Right ventricle myocardium superior (tissue), 1 donor: ENCODE measurements at regions not wholly inside any gene's neighbourhood (a gene's known extent, or its start where the extent isn't known, plus 50 kb on each side); places are given as distances from the start of the nearest gene placed in this dataset.
"Not testable (repeated sequence)": the region's sequence is repeated elsewhere in the genome, so short reads cannot be mapped to it uniquely, and the experiment has no call there.

Source experiments
- ATAC-seq: fragments of 200-7000 bp; cut with Tn5 transposase; one replicate; pipeline ENCODE4 v1.9.1; 2020; ENCODE audit warnings: mild to moderate bottlenecking; ENCODE audit not compliant: poor library complexity
- DNase-seq: peaks from one replicate; pipeline ENCODE4 v3.0.0-alpha.2; 2020
- intact Hi-C: fragments of 100-400 bp; cut with DNase I; formaldehyde crosslinking; loops from one replicate; pipeline ENCODE4 v1.11.2; 2022
- donor health status: DM: no; HTN: yes; CAD: no; lungs with severe emphysema.

DNA sequence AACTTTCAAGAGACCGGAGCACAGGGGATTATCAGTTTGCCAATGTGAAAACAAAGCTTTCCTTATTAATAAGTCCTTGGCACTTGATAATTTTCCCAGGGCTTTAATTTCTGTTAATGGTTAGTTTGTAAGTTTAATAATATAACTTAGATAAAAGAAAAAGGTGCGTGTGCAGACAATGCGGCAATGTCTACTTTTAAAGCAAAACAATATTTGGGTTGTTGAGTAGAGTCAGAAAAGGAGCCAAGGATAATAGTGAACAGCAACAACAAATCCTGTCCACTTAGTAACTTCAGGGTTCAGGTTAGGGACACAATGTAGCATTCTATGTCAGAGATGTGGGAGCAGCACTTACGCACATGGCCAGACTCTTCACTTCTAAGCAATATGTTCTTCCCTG is 469.6 kb upstream of the NFIA start:
- DNase-seq: no peak
- no peak for ATAC-seq
- intact Hi-C loops: no loop called here

DNA sequence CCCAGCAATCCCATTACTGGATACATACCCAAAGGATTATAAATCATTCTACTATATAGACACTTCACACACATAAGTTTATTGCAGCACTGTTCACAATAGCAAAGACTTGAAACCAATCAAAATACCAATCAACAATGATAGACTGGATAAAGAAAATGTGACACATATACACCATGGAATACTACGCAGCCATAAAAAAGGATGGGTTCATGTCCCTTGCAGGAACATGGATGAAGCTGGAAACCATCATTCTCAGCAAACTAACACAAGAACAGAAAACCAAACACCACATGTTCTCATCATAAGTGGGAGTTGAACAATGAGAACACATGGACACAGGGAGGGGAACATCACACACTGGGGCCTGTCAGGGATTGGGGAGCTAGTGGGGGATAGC is 475.4 kb upstream of the NFIA start:
- DNase-seq, intact Hi-C loops, ATAC-seq: not testable (repeated sequence)

DNA sequence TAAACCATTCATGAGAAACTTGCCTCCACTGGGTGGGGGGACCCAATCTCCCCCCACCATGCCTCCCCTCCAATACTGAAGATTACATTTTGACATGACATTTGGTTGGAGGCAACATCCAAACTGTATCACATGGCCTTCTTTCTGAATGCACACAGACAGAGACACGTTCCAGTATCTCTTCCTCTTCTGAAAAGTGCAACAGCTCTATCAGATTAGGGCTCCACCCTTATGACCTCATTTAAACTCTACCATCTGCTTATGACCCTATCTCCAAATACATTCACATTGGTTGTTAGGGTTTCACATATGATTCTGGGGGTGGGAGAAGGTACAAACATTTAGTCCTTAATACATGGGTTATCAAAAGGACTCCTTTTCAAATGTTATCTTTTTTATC is 481.8 kb upstream of the NFIA start:
- no peak for DNase-seq

DNA sequence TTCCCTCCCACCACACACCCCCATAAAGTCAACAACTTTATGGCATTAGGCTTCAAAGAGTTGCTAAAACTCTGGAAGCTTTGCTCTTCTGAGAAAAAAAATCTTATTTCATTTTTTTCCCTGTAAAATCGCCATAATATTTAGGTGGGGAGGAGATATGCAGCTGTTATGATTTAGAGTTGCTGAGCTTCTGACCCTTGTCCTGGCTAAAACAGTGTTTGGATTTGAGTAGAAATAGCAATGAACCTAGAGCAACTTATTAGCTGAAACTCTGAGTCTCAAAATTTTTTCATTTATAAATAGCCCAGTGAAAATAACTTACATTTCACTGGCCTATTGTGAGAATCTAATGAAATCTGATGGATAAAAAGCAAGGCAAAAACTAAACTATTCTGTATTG is 482.8 kb upstream of the NFIA start:
- ATAC-seq (no peak), DNase-seq (no peak)
- intact Hi-C loops: no loop called here

More for the DNA sequence above, 481.8 kb upstream of the NFIA start:
- intact Hi-C loops: no loop called here
- ATAC-seq: no peak

DNA sequence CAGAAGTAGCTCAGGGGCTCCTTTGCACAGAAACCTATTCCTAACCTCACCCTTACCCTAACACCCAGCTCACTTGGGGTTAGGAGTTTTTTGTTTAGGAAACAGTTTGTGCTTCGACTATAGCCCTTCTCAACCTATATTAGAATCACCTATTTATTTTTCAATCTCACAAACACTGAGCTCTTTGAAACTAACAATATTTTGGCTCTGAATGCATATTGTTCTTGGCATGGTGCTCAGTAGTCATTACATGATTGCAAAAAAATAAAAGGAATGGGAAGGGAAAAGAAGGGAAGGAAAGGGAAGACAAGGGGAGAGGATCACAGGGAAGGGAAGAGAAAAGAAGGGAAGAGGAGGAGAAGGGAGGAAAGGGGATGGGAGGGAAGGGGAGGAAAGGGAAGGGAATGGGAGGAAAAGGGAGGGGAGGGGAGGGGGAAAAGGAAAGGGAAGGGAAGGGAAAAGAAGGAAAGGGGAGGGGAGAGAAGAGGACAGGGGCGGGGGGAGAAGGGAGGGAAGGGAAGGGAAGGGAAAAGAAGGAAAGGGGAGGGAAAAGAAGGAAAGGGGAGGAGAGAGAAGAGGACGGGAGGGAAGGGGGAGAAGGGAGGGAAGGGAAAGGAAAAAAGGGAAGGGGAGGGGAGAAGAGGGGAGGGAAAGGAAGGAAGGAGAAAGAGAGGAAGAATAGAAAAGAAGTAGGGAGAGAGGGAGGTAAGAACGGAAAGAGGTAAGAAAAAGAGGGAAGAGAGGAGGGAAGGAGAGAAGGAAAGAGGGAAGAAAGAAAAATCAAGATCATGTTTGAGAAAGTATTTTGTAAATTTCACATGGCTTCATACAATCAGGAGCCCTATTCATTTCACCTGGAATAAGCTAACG is 484.1 kb upstream of the NFIA start:
- ATAC-seq (no peak), DNase-seq (no peak)
- intact Hi-C loops: no loop called here

DNA sequence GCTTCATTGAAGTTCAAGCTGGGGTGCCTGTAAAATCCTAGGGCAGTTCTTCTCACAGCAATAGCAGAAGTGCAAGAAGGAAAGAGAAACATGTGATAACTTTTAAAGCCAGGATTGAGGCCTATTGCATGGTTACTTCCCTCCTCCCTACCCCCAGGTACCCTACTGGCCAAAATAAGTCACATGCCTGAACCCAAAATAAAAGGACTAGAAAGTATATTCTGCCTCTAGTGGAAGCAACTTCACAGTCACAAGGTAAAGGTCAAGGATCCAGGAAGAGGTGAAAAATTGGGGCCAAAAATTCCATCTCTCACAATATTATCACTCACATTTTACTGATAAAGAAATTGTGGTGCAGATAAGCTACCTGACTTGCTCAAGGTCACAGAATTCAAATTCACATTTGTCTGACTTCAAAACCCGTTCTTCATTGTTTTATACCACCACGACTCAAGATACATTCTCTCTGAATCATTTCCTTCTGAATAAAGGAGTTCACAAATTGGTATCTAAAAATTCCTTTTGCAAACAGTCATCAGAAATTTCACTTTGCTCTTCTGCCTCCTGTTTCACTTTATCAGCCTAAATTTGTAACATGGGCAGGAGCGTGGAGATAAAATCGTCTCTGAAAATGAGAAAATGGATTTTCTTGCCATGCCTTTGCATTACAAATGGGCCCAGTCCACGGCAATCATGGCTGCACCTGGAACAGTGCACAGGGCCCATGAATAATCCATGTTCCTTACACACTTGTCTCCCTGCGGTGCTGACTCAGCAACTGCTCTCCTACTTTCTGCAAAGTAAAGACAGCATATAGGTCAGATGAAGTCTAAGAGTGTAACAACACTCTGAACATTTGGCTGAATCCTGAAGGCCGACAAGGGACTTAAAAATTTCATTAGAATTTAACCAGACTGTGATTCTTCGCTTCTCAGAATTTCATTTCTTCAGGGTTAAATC is 485.3 kb upstream of the NFIA start:
- DNase-seq (no peak), ATAC-seq (no peak)
- intact Hi-C loops: no loop called here

DNA sequence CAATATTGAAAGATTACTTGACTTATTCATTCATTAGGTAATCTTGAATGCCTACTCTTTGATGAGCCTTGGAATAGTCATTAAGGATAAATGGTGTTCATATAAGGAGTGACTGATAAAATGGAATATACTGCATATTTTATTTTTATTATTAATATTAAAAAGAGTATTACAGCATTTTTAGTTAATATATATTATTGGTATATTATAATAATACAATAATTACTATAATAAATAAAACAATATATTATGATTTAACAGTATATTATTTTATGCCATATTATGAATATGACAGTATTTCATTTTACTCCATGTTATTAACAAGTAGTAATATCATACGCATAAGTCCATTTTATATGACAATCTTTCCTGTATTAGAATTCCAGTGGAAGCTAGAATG is 490.8 kb upstream of the NFIA start:
- intact Hi-C loops: no loop called here
- ATAC-seq (no peak), DNase-seq (no peak)

DNA sequence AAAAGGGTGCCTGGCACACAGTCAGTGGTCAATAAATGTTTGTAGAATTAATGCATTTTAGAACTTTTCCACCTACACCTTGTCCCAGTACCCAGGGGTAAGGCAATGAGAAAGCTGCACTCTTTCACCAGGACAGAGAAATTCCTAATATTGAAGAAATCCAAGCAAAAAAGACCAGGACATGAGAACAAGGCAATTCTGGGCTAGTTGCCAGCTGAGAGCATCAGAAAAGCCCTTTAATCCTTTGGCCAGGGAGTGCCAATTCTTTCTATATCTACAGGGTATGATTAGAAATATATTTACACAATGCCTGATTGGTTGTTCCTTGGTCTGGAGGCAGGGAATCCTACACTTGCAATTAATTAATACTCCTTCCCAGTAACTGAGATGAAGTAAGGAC is 492.4 kb upstream of the NFIA start:
- DNase-seq: no peak
- intact Hi-C loops: no loop called here
- no peak for ATAC-seq

DNA sequence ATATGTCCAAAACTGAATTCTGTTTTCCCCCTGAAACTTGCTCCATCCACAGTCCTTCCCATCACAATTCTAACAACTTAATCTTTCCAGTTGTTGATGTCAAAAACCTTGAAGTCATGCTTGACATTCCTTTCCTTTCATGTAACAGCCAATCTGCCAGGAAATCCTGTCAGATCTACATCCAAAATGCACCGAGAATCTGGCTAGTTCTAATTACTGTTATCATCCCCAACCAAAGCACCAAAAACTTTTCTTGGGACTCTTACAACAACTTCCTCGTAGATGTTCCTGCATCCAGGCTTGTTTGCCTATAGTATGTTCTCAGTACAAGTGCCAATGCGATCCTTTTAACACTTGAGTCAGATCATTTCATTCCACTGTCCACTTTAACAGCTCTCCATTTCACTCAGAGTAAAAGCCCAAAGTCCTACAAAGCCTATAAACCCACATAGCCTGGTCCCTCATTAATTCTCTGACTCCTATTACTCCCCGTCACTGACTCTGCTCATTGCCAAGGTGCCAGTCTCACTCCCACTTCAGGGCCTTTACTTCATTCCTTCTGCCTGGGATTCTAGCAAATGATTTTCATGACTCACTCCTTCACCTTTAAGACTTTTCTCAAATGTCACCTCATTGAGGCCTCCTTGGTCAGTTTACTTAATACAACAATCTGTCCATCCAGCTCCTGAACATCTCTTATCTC is 493.2 kb upstream of the NFIA start:
- no peak for ATAC-seq
- intact Hi-C loops: no loop called here
- DNase-seq: no peak

DNA sequence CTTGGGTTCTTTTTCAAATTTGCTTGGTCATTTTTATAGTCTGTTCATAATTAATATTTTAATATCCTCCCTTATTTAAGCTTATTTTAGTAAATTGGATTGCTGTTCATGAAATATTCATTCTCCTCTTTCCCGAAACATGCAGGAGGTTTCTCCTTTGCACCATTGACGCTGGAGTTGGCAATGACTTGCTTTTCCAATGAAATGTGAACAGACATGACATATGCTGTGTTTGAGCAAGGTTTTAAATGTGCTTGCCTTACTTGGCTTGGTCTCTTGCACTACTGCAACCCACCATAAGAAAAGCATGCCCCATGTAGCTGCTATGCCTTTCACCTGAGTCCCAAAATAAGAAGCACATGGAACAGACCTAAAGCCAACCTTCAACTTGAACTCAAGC is 498.0 kb upstream of the NFIA start:
- DNase-seq: no peak
- intact Hi-C loops: no loop called here
- ATAC-seq: no peak

DNA sequence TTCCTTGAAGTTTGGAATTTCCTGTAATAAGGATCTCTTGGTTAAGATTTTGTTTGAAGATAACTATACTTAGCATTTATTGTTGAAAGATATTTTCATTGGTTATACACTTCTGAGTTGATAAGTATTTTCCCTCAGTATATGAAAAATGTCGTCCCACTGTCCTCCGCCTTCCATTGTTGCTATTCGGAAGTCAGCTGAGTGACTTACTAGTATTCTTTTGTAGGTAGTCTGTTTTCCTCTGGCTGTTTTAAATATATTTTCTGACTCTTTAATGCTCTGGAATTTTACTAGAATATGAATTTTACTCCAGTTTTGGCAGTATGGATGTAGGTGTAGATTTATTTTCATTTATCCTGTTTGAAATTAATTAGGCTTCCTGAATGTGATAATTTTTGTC is 498.7 kb upstream of the NFIA start:
- DNase-seq (no peak), ATAC-seq (no peak)
- intact Hi-C loops: no loop called here

DNA sequence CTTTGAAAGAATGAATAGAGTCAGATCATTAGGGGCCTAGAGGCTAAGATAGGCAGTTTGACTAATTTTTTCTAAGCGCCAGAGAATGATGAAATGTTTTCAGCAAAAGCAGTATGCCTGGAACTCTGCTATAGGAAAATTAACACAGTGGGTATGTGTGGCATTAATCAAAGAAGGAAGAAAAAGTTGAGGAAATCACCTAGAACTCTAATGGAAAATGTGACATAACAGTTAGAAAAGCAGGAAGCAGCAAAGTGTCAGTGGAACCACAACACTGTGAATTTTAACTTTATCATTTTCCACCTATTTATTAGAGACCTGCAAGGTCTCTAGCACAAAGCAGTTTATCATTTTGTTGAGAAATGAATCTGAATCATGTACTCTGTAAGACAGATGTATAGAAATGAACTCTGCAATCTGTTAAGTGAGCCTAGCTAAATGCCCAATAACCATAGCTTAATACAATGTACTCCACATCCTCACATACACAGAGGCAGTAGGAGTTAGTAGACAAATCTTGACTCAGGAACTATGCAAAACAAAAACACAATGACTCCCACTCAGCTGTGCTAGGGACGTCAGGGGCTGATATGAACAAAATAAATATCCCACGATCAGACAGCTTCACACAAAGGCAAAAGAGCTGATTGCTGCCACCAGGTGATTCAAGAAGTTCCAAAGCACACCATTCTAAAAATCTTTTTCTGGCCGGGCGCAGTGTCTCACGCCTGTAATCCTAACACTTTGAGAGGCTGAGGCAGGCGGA is 500.7 kb upstream of the NFIA start:
- ATAC-seq (no peak), DNase-seq (no peak)
- intact Hi-C loops: no loop called here

DNA sequence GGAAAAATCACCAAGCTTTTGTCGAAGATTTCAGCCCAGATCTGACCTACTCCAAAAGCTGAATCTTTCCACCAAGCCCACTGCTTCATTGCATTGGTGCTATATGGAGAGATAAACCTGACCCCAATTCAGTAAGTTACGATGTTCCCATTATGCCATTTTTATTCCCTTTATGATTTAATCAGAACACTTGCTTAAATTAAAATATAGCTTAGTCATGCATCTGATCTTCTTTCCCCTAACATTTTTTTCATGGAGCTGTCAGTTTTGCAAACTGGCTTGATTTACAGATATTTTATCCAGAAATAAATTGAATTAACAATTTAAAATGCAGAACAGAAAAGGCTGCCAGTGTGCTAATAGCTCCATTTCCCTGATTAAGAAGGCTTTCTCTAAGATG is 503.5 kb upstream of the C1orf87 start:
- ATAC-seq: no peak
- no peak for DNase-seq
- intact Hi-C loops: no loop called here

DNA sequence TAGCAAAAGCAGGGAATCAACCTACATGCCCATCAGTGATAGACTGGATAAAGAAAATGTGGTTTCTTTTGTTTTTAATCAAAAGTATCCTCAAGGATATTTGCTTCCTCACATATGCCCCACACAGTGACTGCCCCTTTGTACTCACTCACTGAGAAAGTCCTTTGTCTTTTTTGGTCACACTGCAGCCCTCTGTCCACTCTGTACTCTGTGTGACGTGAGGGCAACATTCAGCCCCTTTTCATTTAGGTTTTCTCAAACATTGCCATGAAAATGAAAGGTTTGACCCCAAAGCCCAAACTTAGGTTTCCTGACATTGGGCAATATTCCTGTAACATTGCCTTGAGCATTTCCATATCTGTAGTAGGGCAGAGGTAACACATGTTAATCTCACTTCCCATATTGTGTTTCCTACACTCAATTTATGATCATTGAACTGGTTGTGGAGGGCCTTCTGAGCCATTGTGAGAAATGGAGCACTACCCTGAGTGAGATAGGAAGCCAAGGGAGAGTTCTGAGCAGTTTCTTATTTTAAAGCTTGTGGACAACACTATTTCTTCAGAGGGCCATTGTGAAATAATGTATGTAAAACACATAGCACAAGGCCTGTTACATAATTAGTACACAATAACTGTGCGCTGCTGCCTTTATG is 501.9 kb upstream of the C1orf87 start:
- no peak for DNase-seq
- ATAC-seq: no peak
- intact Hi-C loops: no loop called here

DNA sequence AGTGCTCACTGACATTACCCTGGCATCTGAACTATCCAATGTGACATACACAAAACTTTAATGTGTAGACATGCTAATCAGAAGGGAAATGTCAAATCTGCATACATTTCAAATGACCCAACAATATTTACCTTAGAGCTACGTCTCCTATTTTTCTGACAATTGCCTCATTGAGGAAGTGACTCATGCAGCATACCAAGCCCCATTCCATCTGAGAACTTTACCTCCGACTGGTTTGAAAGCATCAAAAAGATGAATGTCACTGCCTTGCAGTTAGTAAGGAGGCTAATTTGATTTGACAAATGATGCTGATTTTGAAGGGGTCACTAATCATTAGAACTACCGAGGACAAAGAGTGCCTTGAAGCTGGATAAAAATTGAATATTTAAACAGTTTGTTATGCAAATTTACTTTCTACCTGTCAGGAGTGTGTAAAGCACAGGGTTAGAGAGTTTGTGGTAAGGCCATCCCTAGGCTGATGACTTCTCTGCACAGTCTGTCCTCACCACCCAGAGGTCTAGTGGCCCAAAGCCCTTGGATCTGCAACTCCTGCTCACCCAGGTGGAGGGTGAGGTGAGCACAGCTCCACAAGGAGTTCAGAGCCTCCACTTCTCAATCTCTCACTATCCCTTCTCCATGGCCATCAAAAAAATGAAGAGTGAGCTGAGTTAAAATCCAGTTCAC is 500.3 kb upstream of the C1orf87 start:
- ATAC-seq (no peak), DNase-seq (no peak)
- intact Hi-C loops: no loop called here

DNA sequence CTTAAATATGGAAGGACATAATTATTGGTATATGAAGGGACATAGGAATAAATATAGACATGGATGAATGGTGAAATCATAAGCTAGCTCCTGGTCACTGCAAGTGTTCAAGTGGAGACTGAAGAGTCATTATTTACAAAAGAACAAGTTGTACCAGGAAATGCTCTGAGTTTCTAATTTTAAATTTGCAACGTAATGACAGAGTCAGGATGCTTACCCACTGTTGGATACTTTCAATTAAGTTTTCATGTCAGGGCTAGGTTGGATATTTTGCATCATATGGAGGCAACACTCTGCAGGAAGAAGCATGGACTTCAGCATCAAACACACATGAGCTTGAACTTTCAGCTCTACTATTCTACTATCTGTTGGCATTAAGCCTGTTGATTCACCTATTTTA is 499.6 kb upstream of the C1orf87 start:
- DNase-seq (no peak), ATAC-seq (peak; percentile 64)
- intact Hi-C loops: no loop called here

DNA sequence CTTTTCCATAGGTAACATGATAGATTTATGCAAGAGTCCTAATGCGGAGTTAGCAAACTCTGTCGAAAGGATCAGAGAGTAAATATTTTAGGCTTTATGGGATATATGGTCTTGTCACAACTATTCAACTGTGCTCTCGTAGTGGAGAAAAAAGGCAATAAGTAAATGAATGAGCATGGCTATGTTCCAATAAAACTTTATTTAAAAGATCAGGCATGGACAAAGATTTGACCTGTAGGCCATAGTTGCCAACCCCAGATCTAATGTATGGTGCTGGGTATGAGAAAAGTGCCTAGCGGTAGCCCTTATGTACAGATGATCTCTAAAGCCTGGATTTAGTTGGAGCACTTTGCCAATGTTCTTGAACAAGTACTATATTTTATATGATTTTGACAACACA is 498.8 kb upstream of the C1orf87 start:
- no peak for ATAC-seq
- DNase-seq: no peak
- intact Hi-C loops: no loop called here

DNA sequence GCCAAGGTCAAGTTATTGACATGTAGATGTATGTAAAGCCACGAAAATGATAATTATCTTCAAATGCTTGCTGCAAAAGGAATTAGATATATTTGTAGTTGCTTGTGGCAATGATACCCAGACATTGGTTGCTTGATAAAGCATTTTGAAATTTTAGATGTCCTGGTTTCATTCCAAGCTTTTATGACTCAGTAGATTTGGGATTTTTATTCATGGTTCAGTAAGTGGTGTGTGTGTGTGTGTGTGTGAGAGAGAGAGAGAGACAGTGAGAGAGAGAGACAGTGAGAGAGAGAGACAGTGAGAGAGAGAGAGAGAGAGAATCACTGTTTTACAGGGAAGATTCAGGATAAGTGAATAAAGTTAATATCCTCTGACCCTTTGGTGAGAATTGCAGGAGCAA is 498.2 kb upstream of the C1orf87 start:
- intact Hi-C loops: no loop called here
- ATAC-seq (no peak), DNase-seq (no peak)
